WI38 (cell line): ENCODE measurements at regions not wholly inside any gene's neighbourhood (a gene's known extent, or its start where the extent isn't known, plus 50 kb on each side); places are given as distances from the start of the nearest gene placed in this dataset.
"Not testable (repeated sequence)": the region's sequence is repeated elsewhere in the genome, so short reads cannot be mapped to it uniquely, and the experiment has no call there.

Source experiments
- H3K4me3 ChIP-seq: 2 replicates; pipeline ENCODE4 v1.5.1; 2011; ENCODE audit warnings: low read depth, mild to moderate bottlenecking, control low read depth, low read length
- TF ChIP-seq, protein P1 (sequence below): IDR thresholded peaks from 2 replicates; pipeline ENCODE4 v1.5.1; 2012; ENCODE audit warnings: low read depth, mild to moderate bottlenecking, control low read depth, low read length

DNA sequence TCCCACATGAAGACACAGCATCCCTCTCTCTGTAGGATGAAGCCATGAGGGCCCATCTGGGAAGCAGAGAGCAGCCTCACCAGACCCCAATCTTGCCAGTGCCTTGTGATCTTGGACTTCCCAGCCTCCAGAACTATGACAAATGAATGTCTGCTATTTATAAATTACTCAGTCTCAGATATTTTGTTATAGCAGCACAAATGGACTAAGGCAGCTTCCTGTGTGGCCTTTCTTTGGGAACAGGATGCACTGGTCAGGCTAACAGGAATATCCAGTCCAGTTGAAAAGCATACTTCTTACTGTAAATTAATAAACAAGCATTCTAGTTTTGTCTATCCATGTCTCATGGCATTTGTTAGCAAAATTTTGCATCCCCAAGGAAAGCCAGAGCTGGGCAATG, 134.1 kb upstream of the ETV3 start:
- H3K4me3 ChIP-seq = no peak overlapping the region
- TF ChIP-seq, protein P1, sequence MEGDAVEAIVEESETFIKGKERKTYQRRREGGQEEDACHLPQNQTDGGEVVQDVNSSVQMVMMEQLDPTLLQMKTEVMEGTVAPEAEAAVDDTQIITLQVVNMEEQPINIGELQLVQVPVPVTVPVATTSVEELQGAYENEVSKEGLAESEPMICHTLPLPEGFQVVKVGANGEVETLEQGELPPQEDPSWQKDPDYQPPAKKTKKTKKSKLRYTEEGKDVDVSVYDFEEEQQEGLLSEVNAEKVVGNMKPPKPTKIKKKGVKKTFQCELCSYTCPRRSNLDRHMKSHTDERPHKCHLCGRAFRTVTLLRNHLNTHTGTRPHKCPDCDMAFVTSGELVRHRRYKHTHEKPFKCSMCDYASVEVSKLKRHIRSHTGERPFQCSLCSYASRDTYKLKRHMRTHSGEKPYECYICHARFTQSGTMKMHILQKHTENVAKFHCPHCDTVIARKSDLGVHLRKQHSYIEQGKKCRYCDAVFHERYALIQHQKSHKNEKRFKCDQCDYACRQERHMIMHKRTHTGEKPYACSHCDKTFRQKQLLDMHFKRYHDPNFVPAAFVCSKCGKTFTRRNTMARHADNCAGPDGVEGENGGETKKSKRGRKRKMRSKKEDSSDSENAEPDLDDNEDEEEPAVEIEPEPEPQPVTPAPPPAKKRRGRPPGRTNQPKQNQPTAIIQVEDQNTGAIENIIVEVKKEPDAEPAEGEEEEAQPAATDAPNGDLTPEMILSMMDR = no peak

DNA sequence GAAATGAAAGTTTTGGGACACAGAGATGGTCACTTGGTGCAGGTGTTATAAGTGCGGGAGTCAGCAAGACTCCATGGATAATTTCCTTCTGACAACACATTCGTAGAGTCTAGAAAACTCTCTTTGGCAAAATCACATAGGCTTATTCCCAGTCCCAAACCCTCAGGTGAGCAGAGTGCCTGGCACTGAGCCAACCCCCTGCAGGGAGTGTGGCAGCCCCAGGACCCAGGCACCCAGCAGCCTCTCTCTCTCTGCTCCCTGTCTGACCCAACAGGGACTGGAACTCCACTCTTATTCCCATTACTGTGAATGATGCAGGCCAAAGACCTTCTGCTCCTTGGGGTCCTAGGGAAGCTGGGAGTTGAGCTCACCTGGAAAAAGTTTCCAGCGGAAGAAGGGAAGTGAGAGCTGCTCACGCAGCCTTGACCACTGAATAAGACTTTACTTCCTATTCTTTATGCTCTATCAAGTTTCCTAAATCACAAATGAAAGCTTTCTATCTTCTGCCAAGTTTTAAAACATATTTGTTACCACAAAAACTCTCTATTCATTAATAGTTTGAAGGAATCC, 132.6 kb upstream of the ETV3 start:
- no peak overlapping the region for H3K4me3 ChIP-seq
- TF ChIP-seq, protein P1 = no peak

DNA sequence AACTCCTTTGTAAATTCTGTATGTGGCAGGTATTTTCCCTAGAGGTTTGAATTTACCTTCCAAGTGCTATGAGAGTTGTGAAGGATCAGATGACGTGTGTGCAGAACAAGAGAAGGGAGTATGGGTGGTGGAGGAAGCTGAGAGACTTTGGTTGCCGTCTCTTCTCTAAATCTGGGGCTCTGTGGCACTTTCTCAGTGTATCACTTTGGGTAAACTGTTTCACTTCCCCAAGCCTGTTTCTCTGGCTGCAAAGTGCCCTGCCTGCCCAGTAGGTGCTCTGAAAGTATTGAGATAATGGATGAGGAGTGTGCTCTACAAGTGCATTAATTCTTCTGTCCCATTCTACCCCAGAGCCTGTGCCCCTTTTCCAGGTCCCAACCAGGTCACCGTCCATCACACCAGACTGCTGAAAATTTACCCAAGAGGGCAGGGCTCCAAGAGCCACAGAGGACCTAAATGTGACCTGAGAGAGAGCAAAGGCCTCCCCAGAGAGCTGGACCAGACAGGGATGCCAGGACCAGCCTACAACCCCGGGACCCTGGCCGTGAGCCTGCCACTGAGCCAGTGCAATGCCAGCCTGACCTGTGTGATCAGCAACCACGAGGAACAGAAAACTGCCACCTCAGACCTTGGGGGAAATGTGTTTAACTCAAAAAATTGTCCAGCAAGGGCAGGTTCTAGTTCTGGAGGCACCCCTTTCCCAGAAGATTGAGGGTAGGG, 131.6 kb upstream of the ETV3 start:
- no peak overlapping the region for H3K4me3 ChIP-seq
- TF ChIP-seq, protein P1 = no peak

DNA sequence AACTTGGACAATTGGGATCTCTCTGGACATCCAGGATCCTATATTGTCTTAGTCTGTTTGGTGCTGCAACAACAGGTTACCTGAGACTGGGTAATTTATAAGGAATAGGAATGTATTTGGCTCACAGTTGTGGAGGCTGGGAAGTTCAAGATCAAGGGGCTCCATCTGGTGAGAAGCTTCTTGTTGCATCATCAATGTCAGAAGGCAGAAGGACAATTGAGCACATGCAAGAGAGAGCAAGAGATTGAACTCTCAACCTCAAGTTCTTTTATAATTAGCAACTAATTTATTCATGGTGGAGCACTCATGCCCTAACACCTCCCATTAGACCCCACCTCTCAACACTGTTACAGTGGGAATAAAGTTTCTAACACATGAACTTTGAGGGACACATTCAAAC, 124.7 kb upstream of the ETV3 start:
- TF ChIP-seq, protein P1 = no peak
- no peak overlapping the region for H3K4me3 ChIP-seq

DNA sequence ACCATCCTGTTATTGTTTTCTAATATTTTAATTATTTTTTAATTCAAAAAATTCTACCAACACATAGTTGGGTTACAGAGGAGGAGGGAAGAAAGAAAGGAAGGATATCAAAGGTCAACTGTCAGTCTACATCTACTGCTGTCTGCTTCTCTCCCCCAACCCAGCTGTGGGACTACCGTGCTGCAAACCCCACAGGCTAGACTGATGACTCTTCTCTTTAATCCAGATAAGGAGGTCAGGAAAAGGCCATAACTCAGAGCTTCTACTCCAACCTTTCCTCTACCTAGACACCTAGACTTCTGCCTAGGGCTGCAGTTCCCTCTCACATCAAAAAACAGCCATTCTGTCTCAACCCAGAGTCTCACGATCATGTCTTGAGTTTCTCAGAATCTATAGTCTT, 124.2 kb upstream of the ETV3 start:
- TF ChIP-seq, protein P1 = no peak
- no peak overlapping the region for H3K4me3 ChIP-seq

DNA sequence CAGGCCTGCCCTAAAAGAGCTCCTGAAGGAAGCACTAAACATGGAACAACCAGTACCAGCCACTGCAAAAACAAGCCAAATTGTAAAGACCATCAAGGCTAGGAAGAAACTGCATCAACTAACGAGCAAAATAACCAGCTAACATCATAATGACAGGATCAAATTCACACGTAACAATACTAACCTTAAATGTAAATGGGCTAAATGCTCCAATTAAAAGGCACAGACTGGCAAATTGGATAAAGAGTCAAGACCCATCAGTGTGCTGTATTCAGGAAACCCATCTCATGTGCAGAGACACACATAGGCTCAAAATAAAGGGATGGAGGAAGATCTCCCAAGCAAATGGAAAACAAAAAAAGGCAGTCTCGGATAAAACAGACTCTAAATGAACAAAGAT, 117.7 kb upstream of the ETV3 start:
- not testable (repeated sequence) for H3K4me3 ChIP-seq

DNA sequence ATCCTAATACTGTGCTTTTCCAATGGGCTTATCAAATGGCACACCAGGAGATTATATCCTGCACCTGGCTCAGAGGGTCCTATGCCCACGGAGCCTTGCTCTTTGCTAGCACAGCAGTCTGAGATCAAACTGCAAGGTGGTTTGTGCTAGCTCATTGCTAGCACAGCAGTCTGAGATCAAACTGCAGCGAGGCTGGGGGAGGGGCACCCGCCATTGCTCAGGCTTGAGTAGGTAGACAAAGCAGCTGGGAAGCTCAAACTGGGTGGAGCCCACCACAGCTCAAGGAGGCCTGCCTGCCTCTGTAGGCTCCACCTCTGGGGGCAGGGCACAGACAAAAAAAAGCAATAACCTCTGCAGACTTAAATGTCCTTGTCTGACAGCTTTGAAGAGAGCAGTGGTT, 116.0 kb upstream of the ETV3 start:
- H3K4me3 ChIP-seq = not testable (repeated sequence)

DNA sequence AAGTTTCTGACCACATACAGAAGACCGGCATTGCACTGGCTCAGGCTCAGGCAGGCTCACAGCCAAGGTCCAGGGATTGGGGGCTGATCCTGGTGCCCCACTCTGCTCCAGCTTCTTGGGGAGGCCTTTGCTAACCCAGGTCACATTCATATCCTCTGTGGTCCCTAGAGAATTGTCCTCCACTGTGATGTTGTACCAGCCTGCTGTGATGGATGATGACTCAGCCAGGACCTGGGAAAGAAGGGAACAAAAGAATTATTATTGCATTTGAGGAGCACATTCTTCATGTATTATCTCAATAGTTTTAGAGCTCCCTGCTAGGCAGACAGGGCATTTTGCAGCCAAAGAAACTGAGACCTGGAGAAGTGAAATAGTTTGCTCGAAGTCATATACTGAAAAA, 114.3 kb upstream of the ETV3 start:
- TF ChIP-seq, protein P1 = no peak
- no peak overlapping the region for H3K4me3 ChIP-seq
